Body of pancreas (tissue), 4 donors: ENCODE measurements at regions not wholly inside any gene's neighbourhood (a gene's known extent, or its start where the extent isn't known, plus 50 kb on each side); places are given as distances from the start of the nearest gene placed in this dataset.
A peak's percentile ranks its signal among the peaks of the same experiment; 100 is the strongest.

ENCODE experiments used
- ATAC-seq: fragments of 150-250 bp; one replicate; pipeline ENCODE4 v1.9.1; 2016
- DNase-seq, 4 donors: peaks; one replicate each; pipeline ENCODE4 v3.0.0-alpha.2; 2019
- H3K27ac ChIP-seq, 4 donors: fragments of 200-600 bp; sonication (generic); 1 replicate in 3 of 4; 2 replicates in 1 of 4; pipeline versions ENCODE4 v1.5.1 to v1.6.1; 2016 to 2019; ENCODE audit warnings: mild to moderate bottlenecking in 1 of 4, mixed read lengths in 1 of 4, moderate library complexity in 1 of 4
- H3K27me3 ChIP-seq, 2 donors: fragments of 200-600 bp; sonication (generic); one replicate each; pipeline ENCODE4 v1.6.0; 2016; ENCODE audit warnings: mild to moderate bottlenecking in 1 of 2
- H3K36me3 ChIP-seq, 2 donors: fragments of 200-600 bp; sonication (generic); replicated peaks in 1 of 2; 2 replicates each; pipeline ENCODE4 v1.5.1; 2016; ENCODE audit warnings: low read depth in 2 of 2; ENCODE audit not compliant: insufficient read depth in 1 of 2
- H3K4me1 ChIP-seq: fragments of 200-600 bp; sonication (generic); one replicate; pipeline ENCODE4 v1.6.0; 2016
- H3K4me3 ChIP-seq, 2 donors: fragments of 200-600 bp; sonication (generic); 1 replicate in 1 of 2; 2 replicates in 1 of 2; pipeline ENCODE4 v1.5.1; 2016 to 2019
- H3K9me3 ChIP-seq, 3 donors: fragments of 200-600 bp; sonication (generic); 1 replicate in 2 of 3; 2 replicates in 1 of 3; pipeline ENCODE4 v1.5.1; 2016
- POLR2A ChIP-seq, 3 donors: fragments of 450-650 bp; IDR thresholded peaks; one replicate each; pipeline ENCODE4 v1.6.1; 2016; ENCODE audit warnings: antibody characterized with exemption in 3 of 3, mild to moderate bottlenecking in 2 of 3
- WGBS, 2 donors: methylation state at CpG; one replicate each; pipeline ENCODE4 v1.1.5; 2017; 5-methylcytosine and 5-hydroxymethylcytosine counted together
- intact Hi-C: fragments of 100-400 bp; cut with DNase I; formaldehyde crosslinking; loops from one replicate; pipeline ENCODE4 v1.15.1; 2023
- TF ChIP-seq, protein P1 (sequence below), 7 experiments: fragments of 450-650 bp in 4 of 7; fragments of 200-600 bp in 3 of 7; sonication (generic) in 3 of 7; IDR thresholded peaks; one replicate each; pipeline ENCODE4 v1.5.1; 2016 to 2019; ENCODE audit warnings: antibody characterized with exemption in 7 of 7

GRCh38 chr3:112734736-112735350 is 93.9 kb upstream of the CCDC80 start:
- 40 to 42% methylated on average over 12 of the region's 12 CpGs for WGBS, 2 donors
- no peak overlapping the region for H3K4me3 ChIP-seq
- ATAC-seq (no peak), DNase-seq (peak; percentile 51 to 66 (median 58))
- H3K4me1 ChIP-seq = no peaks in the 10 kb centered on the region
- no peaks in the 10 kb centered on the region for H3K9me3 ChIP-seq
- H3K27ac ChIP-seq = no peak overlapping the region
- TF ChIP-seq POLR2A (IDR thresholded peaks at IDR 0.05) = no peak
- TF ChIP-seq, protein P1, sequence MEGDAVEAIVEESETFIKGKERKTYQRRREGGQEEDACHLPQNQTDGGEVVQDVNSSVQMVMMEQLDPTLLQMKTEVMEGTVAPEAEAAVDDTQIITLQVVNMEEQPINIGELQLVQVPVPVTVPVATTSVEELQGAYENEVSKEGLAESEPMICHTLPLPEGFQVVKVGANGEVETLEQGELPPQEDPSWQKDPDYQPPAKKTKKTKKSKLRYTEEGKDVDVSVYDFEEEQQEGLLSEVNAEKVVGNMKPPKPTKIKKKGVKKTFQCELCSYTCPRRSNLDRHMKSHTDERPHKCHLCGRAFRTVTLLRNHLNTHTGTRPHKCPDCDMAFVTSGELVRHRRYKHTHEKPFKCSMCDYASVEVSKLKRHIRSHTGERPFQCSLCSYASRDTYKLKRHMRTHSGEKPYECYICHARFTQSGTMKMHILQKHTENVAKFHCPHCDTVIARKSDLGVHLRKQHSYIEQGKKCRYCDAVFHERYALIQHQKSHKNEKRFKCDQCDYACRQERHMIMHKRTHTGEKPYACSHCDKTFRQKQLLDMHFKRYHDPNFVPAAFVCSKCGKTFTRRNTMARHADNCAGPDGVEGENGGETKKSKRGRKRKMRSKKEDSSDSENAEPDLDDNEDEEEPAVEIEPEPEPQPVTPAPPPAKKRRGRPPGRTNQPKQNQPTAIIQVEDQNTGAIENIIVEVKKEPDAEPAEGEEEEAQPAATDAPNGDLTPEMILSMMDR (IDR thresholded peaks at IDR 0.05) = peak; percentile 44 to 68 (median 59)
- no peaks in the 10 kb centered on the region for H3K36me3 ChIP-seq
- H3K27me3 ChIP-seq = no peaks in the 10 kb centered on the region
- intact Hi-C loops = loop anchor here (5.0 kb wide), 1 partner anchor 247 kb away; no protein-coding TSS in a partner anchor

DNA sequence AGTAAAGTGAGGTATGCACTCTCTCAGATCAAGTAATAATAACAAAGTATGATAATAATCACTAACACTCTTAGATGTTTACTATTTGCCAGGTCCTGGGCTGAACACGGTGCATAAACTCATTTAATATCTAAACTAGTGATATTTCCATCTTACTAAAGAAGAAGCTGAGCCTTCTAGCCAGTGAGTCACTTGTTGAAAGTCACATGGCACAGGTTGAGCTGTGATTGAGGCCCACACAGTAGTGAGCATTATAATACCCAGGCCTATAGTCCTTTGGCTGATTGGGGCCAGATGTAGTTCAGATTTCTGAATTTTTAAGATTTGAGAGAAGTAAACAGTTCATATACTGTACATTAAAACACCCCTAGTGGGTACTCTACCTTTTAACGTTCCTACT is 93.2 kb upstream of the CCDC80 start:
- no peak for TF ChIP-seq POLR2A (IDR thresholded peaks at IDR 0.05)
- TF ChIP-seq, protein P1 (IDR thresholded peaks at IDR 0.05) = no peak
- Histone ChIP-seq H3K36me3 (no peaks in the 10 kb centered on the region), H3K27me3 (no peaks in the 10 kb centered on the region), H3K9me3 (no peaks in the 10 kb centered on the region), H3K4me1 (no peaks in the 10 kb centered on the region), H3K4me3 (no peak overlapping the region), H3K27ac (no peak overlapping the region)
- ATAC-seq = no peak
- intact Hi-C loops = no loop called here
- no peak for DNase-seq
- WGBS, 2 donors = 40 to 46% methylated on average over 2 of the region's 2 CpGs

- H3K27ac ChIP-seq = no peak overlapping the region
- DNase-seq (no peak), ATAC-seq (no peak)
- no peak overlapping the region for H3K4me3 ChIP-seq
- no peaks in the 10 kb centered on the region for H3K4me1 ChIP-seq
- intact Hi-C loops = no loop called here
- no peaks in the 10 kb centered on the region for H3K27me3 ChIP-seq
- H3K9me3 ChIP-seq = no peaks in the 10 kb centered on the region
- TF ChIP-seq POLR2A (IDR thresholded peaks at IDR 0.05) = no peak
- TF ChIP-seq, protein P1 (IDR thresholded peaks at IDR 0.05) = no peak
- no peaks in the 10 kb centered on the region for H3K36me3 ChIP-seq
These were observed 89.3 kb upstream of the CCDC80 start for GRCh38 chr3:112730210-112730609.

DNA sequence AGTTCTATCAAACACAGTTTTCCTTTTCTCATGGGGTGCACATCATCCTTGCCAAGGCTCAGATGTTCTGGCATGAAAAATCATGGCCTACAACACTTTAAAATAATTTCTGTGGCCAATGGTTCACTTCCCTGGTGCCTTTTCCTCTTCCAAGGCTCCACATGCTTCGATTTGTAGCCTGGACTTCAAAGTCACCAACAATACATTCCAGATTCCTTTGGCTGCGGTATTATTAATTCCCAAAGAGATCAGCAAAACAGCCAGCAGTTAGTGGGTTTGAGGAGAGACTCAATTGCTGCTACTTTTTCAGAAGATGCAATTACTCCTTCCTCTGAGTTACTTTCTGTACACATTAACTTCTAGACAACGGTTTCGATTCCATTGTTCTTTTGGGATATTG is 80.3 kb upstream of the CCDC80 start:
- H3K27ac ChIP-seq = no peak overlapping the region
- intact Hi-C loops = no loop called here
- no peaks in the 10 kb centered on the region for H3K27me3 ChIP-seq
- DNase-seq (no peak), ATAC-seq (no peak)
- TF ChIP-seq POLR2A (IDR thresholded peaks at IDR 0.05) = no peak
- TF ChIP-seq, protein P1 (IDR thresholded peaks at IDR 0.05) = no peak
- no peaks in the 10 kb centered on the region for H3K4me1 ChIP-seq
- no peaks in the 10 kb centered on the region for H3K36me3 ChIP-seq
- 54 to 59% methylated on average over 4 of the region's 4 CpGs for WGBS, 2 donors
- H3K9me3 ChIP-seq = no peaks in the 10 kb centered on the region
- no peak overlapping the region for H3K4me3 ChIP-seq

- Histone ChIP-seq H3K4me1 (no peaks in the 10 kb centered on the region), H3K4me3 (no peak overlapping the region), H3K36me3 (no peaks in the 10 kb centered on the region), H3K9me3 (no peaks in the 10 kb centered on the region), H3K27me3 (no peaks in the 10 kb centered on the region), H3K27ac (no peak overlapping the region)
- TF ChIP-seq, protein P1 (IDR thresholded peaks at IDR 0.05) = no peak
- no peak for TF ChIP-seq POLR2A (IDR thresholded peaks at IDR 0.05)
- 71 to 84% methylated on average over 1 of the region's 1 CpG for WGBS, 2 donors
- intact Hi-C loops = no loop called here
- DNase-seq (no peak), ATAC-seq (no peak)
These were observed 78.0 kb upstream of the CCDC80 start for GRCh38 chr3:112718967-112719366.
